ENCODE measurements at regions not wholly inside any gene's neighbourhood (a gene's known extent, or its start where the extent isn't known, plus 50 kb on each side); places are given as distances from the start of the nearest gene placed in this dataset.

GRCh38 chr9:107210775-107211174, 72.3 kb upstream of the RAD23B start:
- DNase-seq (ENCODE audit: low read depth, low spot score), result no peak

- DNase-seq (ENCODE audit: low read depth, low spot score), result no peak
Measured at GRCh38 chr9:107211284-107211923, 71.7 kb upstream of the RAD23B start.

GRCh38 chr9:107212613-107213012, 70.5 kb upstream of the RAD23B start:
- DNase-seq (ENCODE audit: low read depth, low spot score), result no peak

DNA sequence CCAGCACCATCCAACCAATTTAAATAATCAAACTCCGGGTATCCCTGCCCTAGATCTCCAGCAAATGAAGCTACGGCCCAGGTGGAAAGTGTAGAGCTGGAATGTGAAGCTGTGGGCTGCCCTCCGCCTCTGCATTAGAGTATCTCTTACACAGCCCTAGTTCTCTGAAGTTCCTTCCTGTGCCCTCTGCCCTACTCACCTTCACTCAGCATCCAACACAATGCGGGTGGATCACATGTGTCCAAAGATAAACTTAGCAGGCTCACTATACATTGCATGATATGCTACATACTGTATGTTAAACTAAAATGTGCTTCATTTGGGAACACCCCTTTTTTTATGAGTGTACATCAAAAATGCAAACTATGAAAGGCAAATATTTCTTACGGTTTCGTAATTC, 70.0 kb upstream of the RAD23B start:
- DNase-seq (ENCODE audit: low read depth, low spot score), result no peak

DNA sequence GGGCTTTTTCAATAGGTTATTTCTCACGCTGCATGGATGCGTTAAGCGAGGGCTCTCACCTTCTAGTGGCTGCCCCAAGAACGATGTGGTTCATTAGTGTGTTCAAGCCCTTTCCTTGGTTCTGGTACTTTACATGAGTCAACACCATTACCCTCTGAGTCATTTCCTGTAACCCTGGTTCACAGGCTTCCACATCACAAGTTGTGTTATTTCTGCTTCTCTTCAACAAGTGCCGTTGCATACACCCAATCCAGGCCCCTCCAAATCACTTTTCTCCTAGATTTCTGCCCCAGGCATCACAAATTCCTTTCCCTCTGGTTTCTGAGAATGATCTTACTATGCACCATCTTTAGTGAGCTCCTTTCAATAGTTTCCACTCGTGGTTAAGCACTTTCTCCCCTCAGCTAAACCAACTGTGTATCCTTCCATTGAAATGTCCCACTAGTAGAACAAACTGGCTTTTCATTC, 69.5 kb upstream of the RAD23B start:
- DNase-seq (ENCODE audit: low read depth, low spot score), result no peak

GRCh38 chr9:107214381-107214780, 68.7 kb upstream of the RAD23B start:
- no peak for DNase-seq (ENCODE audit: low read depth, low spot score)

GRCh38 chr9:107214915-107215314, 68.2 kb upstream of the RAD23B start:
- DNase-seq (ENCODE audit: low read depth, low spot score), result no peak

DNA sequence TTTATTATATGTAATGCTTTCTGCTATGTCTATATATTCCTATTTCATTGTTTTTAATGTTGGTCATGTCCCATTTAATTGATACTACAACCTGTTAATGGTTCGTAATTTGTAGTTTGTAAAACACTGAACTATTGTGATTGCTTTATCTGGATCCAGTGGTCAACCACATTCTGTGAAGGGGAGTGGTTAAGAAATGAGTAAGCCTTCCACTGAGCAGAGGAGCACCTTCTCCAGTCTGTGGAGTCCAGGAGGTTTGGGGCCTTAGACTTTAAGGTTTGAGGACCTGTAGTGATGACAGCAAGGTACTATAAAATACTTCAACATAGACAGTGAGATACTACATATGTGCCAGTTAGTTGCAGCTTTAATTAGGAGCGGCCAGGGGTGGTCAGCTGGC, 67.7 kb upstream of the RAD23B start:
- DNase-seq (ENCODE audit: low read depth, low spot score), result no peak

DNA sequence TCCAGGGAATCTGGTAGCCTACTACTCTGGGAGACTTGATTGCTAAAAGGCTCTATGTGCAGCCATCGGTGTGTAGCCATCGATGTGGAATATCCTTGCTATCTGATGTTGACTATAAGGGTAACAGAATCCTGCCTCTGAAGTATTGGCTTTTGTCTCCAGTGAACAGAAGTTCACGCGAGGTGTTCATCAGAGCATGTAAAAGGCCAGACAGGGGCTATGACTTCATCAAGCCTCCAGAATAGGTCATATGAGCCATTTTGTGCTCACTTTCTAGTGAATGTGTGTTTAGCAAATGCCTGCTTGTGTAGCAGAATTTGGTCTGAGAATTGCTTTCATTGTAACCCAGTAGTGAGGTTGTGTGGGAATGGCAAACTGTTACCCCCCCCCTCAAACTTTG, 66.8 kb upstream of the RAD23B start:
- no peak for DNase-seq (ENCODE audit: low read depth, low spot score)

DNA sequence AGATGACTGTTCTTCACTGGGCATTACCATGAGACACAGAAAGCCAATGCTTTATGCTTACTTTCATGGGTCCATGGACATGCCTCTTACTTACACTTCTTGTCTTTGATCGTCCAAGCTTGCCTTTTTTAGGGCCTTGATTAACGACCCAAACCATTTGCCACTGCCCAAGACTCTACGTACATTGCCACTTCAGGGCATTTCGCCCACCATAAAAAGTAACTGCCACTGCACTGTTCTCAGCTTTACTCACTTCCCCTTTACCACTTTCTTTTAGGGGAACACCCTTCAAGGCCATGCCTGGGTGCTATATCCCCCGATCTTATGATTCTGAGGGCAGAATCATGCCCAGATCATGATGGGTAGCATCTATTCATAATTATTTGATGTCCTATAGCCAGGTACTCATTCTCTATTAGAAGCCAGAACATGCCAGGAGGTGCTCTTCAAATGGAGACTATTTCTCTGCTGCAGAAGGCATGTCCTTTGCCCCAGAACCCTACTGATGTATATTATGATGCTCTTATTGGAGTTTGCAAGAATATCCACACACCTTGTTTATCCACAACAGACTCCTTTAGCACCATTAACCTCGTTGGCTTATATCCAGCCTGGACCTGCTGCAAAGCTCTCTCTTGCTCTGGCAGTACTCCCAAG, 64.1 kb upstream of the RAD23B start:
- no peak for DNase-seq (ENCODE audit: low read depth, low spot score)

DNA sequence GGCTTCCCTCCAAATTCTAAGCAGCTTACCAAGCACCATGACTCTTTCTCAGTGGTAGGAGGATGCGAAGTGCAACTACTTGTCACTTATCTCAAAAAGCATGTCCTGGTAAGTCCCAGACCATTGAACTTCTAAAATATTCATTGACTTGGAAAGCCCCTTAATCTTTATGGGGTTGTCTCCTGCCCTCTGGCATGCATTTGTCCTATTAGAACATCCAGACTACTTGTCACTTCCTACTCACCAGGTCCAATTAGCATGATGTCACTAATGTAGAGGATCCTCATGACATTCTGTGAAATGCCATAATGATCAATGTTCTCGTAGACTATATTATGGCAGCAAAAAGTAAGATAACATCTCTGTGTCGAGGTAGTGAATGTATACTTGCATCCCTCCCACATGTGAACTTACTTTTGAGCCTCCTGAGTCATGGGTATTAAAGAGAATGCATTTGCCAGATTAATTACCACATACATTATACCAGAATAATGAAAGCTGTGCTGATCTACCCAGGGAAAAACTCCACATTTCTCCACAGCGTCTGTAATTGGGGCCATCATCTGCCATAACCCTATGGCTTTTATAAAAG, 63.5 kb upstream of the RAD23B start:
- no peak for DNase-seq (ENCODE audit: low read depth, low spot score)

GRCh38 chr9:107221321-107221720, 61.8 kb upstream of the RAD23B start:
- DNase-seq (ENCODE audit: low read depth, low spot score), result no peak

DNA sequence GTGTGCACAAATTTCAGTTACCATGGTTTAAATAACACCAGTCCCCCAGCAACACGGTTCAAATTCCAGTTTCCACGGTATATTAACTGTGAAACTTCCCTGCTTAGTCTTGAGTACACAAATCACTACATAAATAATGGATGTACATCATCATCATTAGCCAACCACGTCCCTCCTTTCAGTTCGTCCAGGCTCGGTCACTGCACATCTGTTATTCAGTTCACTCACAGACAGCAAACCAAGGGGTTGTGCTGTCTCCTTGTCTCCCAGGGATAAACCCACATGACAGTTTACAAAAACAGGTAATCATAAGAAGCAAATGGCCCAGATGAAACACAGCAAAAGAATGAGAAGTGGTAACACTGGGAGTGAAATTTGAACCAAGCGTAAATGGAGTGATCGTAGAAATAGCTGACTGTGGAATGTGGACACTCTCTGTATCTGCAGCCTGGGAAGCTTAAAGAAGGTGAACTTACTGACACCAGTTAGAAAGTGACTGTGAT, 61.0 kb upstream of the RAD23B start:
- DNase-seq (ENCODE audit: low read depth, low spot score), result no peak

GRCh38 chr9:107223381-107223780, 59.7 kb upstream of the RAD23B start:
- no peak for DNase-seq (ENCODE audit: low read depth, low spot score)

GRCh38 chr9:107224252-107224651, 58.8 kb upstream of the RAD23B start:
- DNase-seq (ENCODE audit: low read depth, low spot score), result no peak

- no peak for DNase-seq (ENCODE audit: low read depth, low spot score)
Measured at GRCh38 chr9:107226421-107226820, 56.7 kb upstream of the RAD23B start.

- no peak for DNase-seq (ENCODE audit: low read depth, low spot score)
Measured at GRCh38 chr9:107227774-107228173, 55.3 kb upstream of the RAD23B start.

GRCh38 chr9:107228496-107229039, 54.5 kb upstream of the RAD23B start:
- DNase-seq (ENCODE audit: low read depth, low spot score), result no peak

GRCh38 chr9:107229241-107229741, 53.8 kb upstream of the RAD23B start:
- DNase-seq (ENCODE audit: low read depth, low spot score), result no peak
